H1 (cell line): ENCODE measurements at regions not wholly inside any gene's neighbourhood (a gene's known extent, or its start where the extent isn't known, plus 50 kb on each side); places are given as distances from the start of the nearest gene placed in this dataset.

ENCODE experiments used
- CTCF ChIA-PET: fragments of 300-600 bp; sonication (Branson Sonifier 250); formaldehyde crosslinking; loops from one replicate; lab custom pipeline; 2021; ENCODE audit not compliant: partially characterized antibody; lab: Charles Lee
- POLR2A ChIA-PET: fragments of 300-600 bp; sonication (Branson Sonifier 250); formaldehyde crosslinking; loops from one replicate; lab custom pipeline; 2021; ENCODE audit warnings: inconsistent platforms; ENCODE audit not compliant: partially characterized antibody; lab: Charles Lee
- DNase-seq, 2 experiments: peaks; one replicate each; pipeline versions ENCODE4 v3.0.0 to v3.0.0-alpha.2; 2010 to 2022; ENCODE audit warnings: low spot score in 2 of 2, low read depth in 1 of 2, mixed read lengths in 1 of 2
- FAIRE-seq: peaks from 2 replicates; lab custom pipeline; 2011; peaks lifted over from hg19 to GRCh38; lab: Jason Lieb, UNC
- H2AFZ ChIP-seq: 2 replicates; pipeline ENCODE4 v1.8.1; 2012; ENCODE audit warnings: low read length, inconsistent platforms
- H2AK5ac ChIP-seq: 2 replicates; pipeline ENCODE4 v1.6.1; 2013; ENCODE audit warnings: low read depth, low read length
- H2BK120ac ChIP-seq: replicated peaks from 2 replicates; pipeline ENCODE3; 2013; ENCODE audit warnings: low read depth, low read length, inconsistent platforms
- H2BK12ac ChIP-seq: 2 replicates; pipeline ENCODE4 v1.6.1; 2013; ENCODE audit warnings: low read depth, low read length
- H2BK15ac ChIP-seq: 2 replicates; pipeline ENCODE4 v1.6.1; 2013; ENCODE audit warnings: low read length
- H2BK20ac ChIP-seq: 2 replicates; pipeline ENCODE4 v1.6.1; 2013; ENCODE audit warnings: low read length
- H2BK5ac ChIP-seq: 2 replicates; pipeline ENCODE4 v1.6.1; 2013; ENCODE audit warnings: low read depth, low read length
- H3K14ac ChIP-seq: 2 replicates; pipeline ENCODE4 v1.6.1; 2013; ENCODE audit warnings: inconsistent platforms; ENCODE audit not compliant: insufficient read length
- H3K18ac ChIP-seq: 2 replicates; pipeline ENCODE4 v1.6.1; 2013; ENCODE audit warnings: low read length; ENCODE audit errors: extremely low read depth
- H3K23ac ChIP-seq: 2 replicates; pipeline ENCODE4 v1.6.1; 2013; ENCODE audit warnings: inconsistent platforms; ENCODE audit not compliant: insufficient read length
- H3K23me2 ChIP-seq: 2 replicates; pipeline ENCODE4 v1.6.1; 2013; ENCODE audit warnings: low read depth, low read length
- H3K27ac ChIP-seq: 2 replicates; pipeline ENCODE4 v1.6.1; 2011; ENCODE audit warnings: low read depth, low read length, inconsistent platforms
- H3K27me3 ChIP-seq, 4 experiments: replicated peaks in 1 of 4; 1 replicate in 1 of 4; 2 replicates in 3 of 4; pipeline versions ENCODE4 v1.6.1 to v1.8.1; 2011 to 2013; ENCODE audit warnings: low read length in 3 of 4, mild to moderate bottlenecking in 3 of 4, inconsistent platforms in 2 of 4, mixed read lengths in 2 of 4, moderate library complexity in 1 of 4; ENCODE audit not compliant: control insufficient read depth in 3 of 4, insufficient read depth in 3 of 4; ENCODE audit errors: extremely low read depth in 1 of 4
- H3K36me3 ChIP-seq, 4 experiments: 2 replicates each; pipeline versions ENCODE4 v1.6.1 to v1.8.1; 2011 to 2013; ENCODE audit warnings: mild to moderate bottlenecking in 4 of 4, low read length in 3 of 4, moderate library complexity in 2 of 4, control low read depth in 1 of 4, inconsistent platforms in 1 of 4; ENCODE audit not compliant: insufficient read depth in 4 of 4, control insufficient read depth in 2 of 4
- H3K4ac ChIP-seq: replicated peaks from 2 replicates; pipeline ENCODE3; 2013; ENCODE audit warnings: low read length, low read depth, mixed read lengths, inconsistent platforms; ENCODE audit not compliant: insufficient read length
- H3K4me1 ChIP-seq, 4 experiments: replicated peaks in 1 of 4; 1 replicate in 1 of 4; 2 replicates in 3 of 4; pipeline versions ENCODE4 v1.6.1 to v1.8.1; 2011 to 2013; ENCODE audit warnings: low read length in 3 of 4, inconsistent platforms in 2 of 4, mixed read lengths in 1 of 4; ENCODE audit not compliant: insufficient read depth in 4 of 4, control insufficient read depth in 3 of 4
- H3K4me2 ChIP-seq, 2 experiments: 2 replicates each; pipeline versions ENCODE4 v1.6.1 to v1.8.1; 2011 to 2013; ENCODE audit warnings: low read depth in 2 of 2, low read length in 2 of 2, control low read depth in 1 of 2, inconsistent platforms in 1 of 2, mild to moderate bottlenecking in 1 of 2; ENCODE audit not compliant: insufficient read depth in 1 of 2
- H3K4me3 ChIP-seq, 4 experiments: fragments of 200-600, 300-600 bp in 1 of 4; sonication (generic), shearing (Covaris generic), sonication (Bioruptor Twin) in 1 of 4; 2 replicates each; pipeline versions ENCODE4 v1.5.1 to v1.8.1; 2011 to 2016; ENCODE audit warnings: low read length in 4 of 4, low read depth in 3 of 4, control low read depth in 2 of 4, inconsistent platforms in 2 of 4, mild to moderate bottlenecking in 2 of 4, mixed read lengths in 1 of 4, moderate library complexity in 1 of 4; ENCODE audit not compliant: insufficient read depth in 2 of 4; ENCODE audit errors: extremely low read depth in 1 of 4
- H3K56ac ChIP-seq: replicated peaks from 2 replicates; pipeline ENCODE3; 2013; ENCODE audit warnings: low read depth, mild to moderate bottlenecking, mixed read lengths, low read length, inconsistent platforms; ENCODE audit not compliant: insufficient read length
- H3K79me1 ChIP-seq: 2 replicates; pipeline ENCODE4 v1.6.1; 2013; ENCODE audit warnings: low read depth, low read length, control low read depth
- H3K79me2 ChIP-seq, 2 experiments: 2 replicates each; pipeline versions ENCODE4 v1.6.1 to v1.8.1; 2012 to 2013; ENCODE audit warnings: low read length in 2 of 2, mild to moderate bottlenecking in 2 of 2, inconsistent platforms in 1 of 2; ENCODE audit not compliant: insufficient read depth in 2 of 2, control insufficient read depth in 1 of 2
- H3K9ac ChIP-seq, 4 experiments: replicated peaks in 1 of 4; 1 replicate in 1 of 4; 2 replicates in 3 of 4; pipeline versions ENCODE4 v1.6.1 to v1.8.1; 2011 to 2013; ENCODE audit warnings: low read depth in 3 of 4, low read length in 3 of 4, control low read depth in 2 of 4, mild to moderate bottlenecking in 2 of 4, moderate library complexity in 2 of 4, inconsistent platforms in 1 of 4; ENCODE audit errors: extremely low read depth in 1 of 4
- H3K9me3 ChIP-seq, 2 experiments: 2 replicates each; pipeline versions ENCODE4 v1.6.1 to v1.8.1; 2012 to 2013; ENCODE audit warnings: mild to moderate bottlenecking in 2 of 2, moderate library complexity in 2 of 2, control low read depth in 1 of 2, inconsistent platforms in 1 of 2, low read depth in 1 of 2, low read length in 1 of 2, mixed read lengths in 1 of 2; ENCODE audit not compliant: insufficient read depth in 2 of 2
- H4K20me1 ChIP-seq, 2 experiments: replicated peaks in 1 of 2; 2 replicates each; pipeline versions ENCODE3 to v1.8.1; 2011 to 2013; ENCODE audit warnings: inconsistent platforms in 2 of 2, low read length in 2 of 2, mild to moderate bottlenecking in 1 of 2; ENCODE audit not compliant: insufficient read depth in 2 of 2, control insufficient read depth in 1 of 2
- H4K5ac ChIP-seq: 2 replicates; pipeline ENCODE4 v1.6.1; 2013; ENCODE audit warnings: low read length, low read depth, mixed read lengths, inconsistent platforms; ENCODE audit not compliant: insufficient read length
- H4K8ac ChIP-seq: 2 replicates; pipeline ENCODE4 v1.8.0; 2013; ENCODE audit warnings: mild to moderate bottlenecking, moderate library complexity, low read length, inconsistent platforms; ENCODE audit not compliant: insufficient read depth; ENCODE audit errors: extremely low read depth
- H4K91ac ChIP-seq: replicated peaks from 2 replicates; pipeline ENCODE3; 2013; ENCODE audit warnings: low read length, mixed read lengths, inconsistent platforms; ENCODE audit not compliant: insufficient read length
- BCL11A ChIP-seq, 2 experiments: IDR thresholded peaks; one replicate each; pipeline ENCODE4 v1.6.1; 2011; ENCODE audit warnings: low read depth in 2 of 2, low read length in 2 of 2, mild to moderate bottlenecking in 2 of 2
- CHD1 ChIP-seq: IDR thresholded peaks from 2 replicates; pipeline ENCODE4 v1.6.1; 2012; ENCODE audit warnings: low read depth, low read length, improper control_type of control experiment
- CREB1 ChIP-seq: IDR thresholded peaks from 2 replicates; pipeline ENCODE4 v1.6.1; 2012; ENCODE audit warnings: inconsistent platforms
- FOSL1 ChIP-seq: IDR thresholded peaks from 2 replicates; pipeline ENCODE4 v1.6.1; 2011; ENCODE audit warnings: mild to moderate bottlenecking, low read depth, low read length, moderate library complexity; ENCODE audit not compliant: insufficient read depth
- HDAC2 ChIP-seq, 2 experiments: fragments of 300-600 bp in 1 of 2; sonication (generic) in 1 of 2; IDR thresholded peaks; 2 replicates each; pipeline ENCODE4 v1.6.1; 2011 to 2012; ENCODE audit warnings: low read depth in 2 of 2, low read length in 2 of 2, mild to moderate bottlenecking in 2 of 2, moderate library complexity in 2 of 2, borderline replicate concordance in 1 of 2, inconsistent platforms in 1 of 2
- PHF8 ChIP-seq: fragments of 200-600 bp; sonication (generic); conservative IDR thresholded peaks from 2 replicates; pipeline ENCODE4 v1.7.1; 2012; ENCODE audit warnings: low read depth, mild to moderate bottlenecking, inconsistent platforms, low read length, moderate library complexity
- POLR2AphosphoS5 ChIP-seq: IDR thresholded peaks from 2 replicates; pipeline ENCODE4 v1.6.1; 2011; ENCODE audit warnings: low read depth, low read length
- RFX5 ChIP-seq: IDR thresholded peaks from 2 replicates; pipeline ENCODE4 v1.6.1; 2011; ENCODE audit warnings: low read depth, low read length, improper control_type of control experiment, borderline replicate concordance
- RXRA ChIP-seq: IDR thresholded peaks from 2 replicates; pipeline ENCODE4 v1.6.1; 2011; ENCODE audit warnings: low read depth, mild to moderate bottlenecking, low read length, moderate library complexity; ENCODE audit not compliant: insufficient read depth
- SUZ12 ChIP-seq: fragments of 200-600 bp; sonication (generic); IDR thresholded peaks from 2 replicates; pipeline ENCODE4 v1.6.1; 2012; ENCODE audit warnings: mild to moderate bottlenecking, inconsistent platforms, low read length, moderate library complexity, mixed read lengths
- TEAD4 ChIP-seq: IDR thresholded peaks from 2 replicates; pipeline ENCODE4 v1.6.1; 2012; ENCODE audit warnings: low read depth, low read length, inconsistent platforms, mixed read lengths
- USF2 ChIP-seq: IDR thresholded peaks from 2 replicates; pipeline ENCODE4 v1.6.1; 2011; ENCODE audit warnings: low read length, improper control_type of control experiment
- ZNF274 ChIP-seq: IDR thresholded peaks from 2 replicates; pipeline ENCODE4 v1.7.0; 2012; ENCODE audit warnings: low read length, borderline replicate concordance; ENCODE audit errors: extremely low read depth
- WGBS, 2 experiments: shearing (Covaris generic) in 1 of 2; methylation state at CpG; one replicate each; pipeline versions ENCODE4 v1.1.6 to v1.1.7; 2013 to 2015; ENCODE audit warnings: low lambda C conversion rate in 2 of 2, mixed read lengths in 2 of 2, inconsistent platforms in 1 of 2, low coverage in 1 of 2, missing lambda C conversion rate in 1 of 2; ENCODE audit not compliant: insufficient replicate concordance in 2 of 2, insufficient coverage in 1 of 2, insufficient read length in 1 of 2; ENCODE audit errors: extremely low coverage in 1 of 2, missing lambda C conversion rate in 1 of 2; 5-methylcytosine and 5-hydroxymethylcytosine counted together

- H2BK15ac ChIP-seq, result no peak overlapping the region; the same call in 1 of the 2 replicates
- H3K56ac ChIP-seq, result no peak overlapping the region
- CTCF ChIA-PET, result interaction anchor here (1.1 to 1.3 kb wide), 2 partner anchors 21 to 36 kb away, joined by 3 to 4 read pairs; no protein-coding TSS in a partner anchor
- POLR2A ChIA-PET, result interaction anchor here (1.2 kb wide), 1 partner anchor 10 kb away, joined by 5 read pairs; no protein-coding TSS in a partner anchor
- H2BK120ac ChIP-seq, result no peak overlapping the region
- H2AFZ ChIP-seq, result no peak overlapping the region
- H3K18ac ChIP-seq, result peak overlapping the region; percentile 51; the same call in 1 of the 2 replicates
- H4K91ac ChIP-seq, result no peak overlapping the region
- peaks cover 0 to 21% (median 6%) of the 10 kb centered on the region in 4 experiments; a peak in 4 of 7 replicates for H3K4me1 ChIP-seq
- H2AK5ac ChIP-seq, result 0 out of 2 replicates have a peak overlapping the region, but pooled peaks have one; percentile 67
- no peak overlapping the region for H3K4me2 ChIP-seq
- no peaks in the 10 kb centered on the region for H4K20me1 ChIP-seq
- peaks cover 0 to 2% (median 0%) of the 10 kb centered on the region in 4 experiments; a peak in 2 of 7 replicates for H3K27me3 ChIP-seq
- DNase-seq (no peak), FAIRE-seq (no peak)
- H3K9me3 ChIP-seq, result no peaks in the 10 kb centered on the region
- 81% methylated on average over 14 of the region's 14 CpGs; no CpG with 5 or more reads in 1 of the 2 experiments for WGBS, 2 experiments
- H3K23ac ChIP-seq, result no peak overlapping the region
- H2BK20ac ChIP-seq, result no peak overlapping the region
- H4K5ac ChIP-seq, result no peak overlapping the region
- H3K36me3 ChIP-seq, result no peaks in the 10 kb centered on the region
- H3K79me2 ChIP-seq, result no peaks in the 10 kb centered on the region
- H3K4me3 ChIP-seq, result no peak overlapping the region
- H2BK5ac ChIP-seq, result no peak overlapping the region
- H3K27ac ChIP-seq, result no peak overlapping the region
- H3K79me1 ChIP-seq, result no peaks in the 10 kb centered on the region
- H3K4ac ChIP-seq, result no peak overlapping the region
- peaks cover 10% of the 10 kb centered on the region; the same call in 1 of the 2 replicates for H3K23me2 ChIP-seq
- no peak overlapping the region for H3K14ac ChIP-seq
- no peak overlapping the region for H3K9ac ChIP-seq
- peak overlapping the region; percentile 63; the same call in 1 of the 2 replicates for H2BK12ac ChIP-seq
- H4K8ac ChIP-seq, result no peak overlapping the region
- TF ChIP-seq POLR2AphosphoS5 (no peak), CREB1 (no peak), FOSL1 (no peak), ZNF274 (no peak), SUZ12 (no peak), USF2 (no peak), TEAD4 (no peak), RFX5 (no peak), CHD1 (no peak), BCL11A (IDR thresholded peaks at IDR 0.05; ENCODE audit: low read depth in 2 of 2, low read length in 2 of 2) (no peak), HDAC2 (IDR thresholded peaks at IDR 0.05; ENCODE audit: borderline replicate concordance in 1 of 2, low read depth in 2 of 2, low read length in 2 of 2) (no peak), RXRA (no peak), PHF8 (no peak)
These were observed 1468.1 kb downstream of the BRD1 start for GRCh38 chr22:48359613-48359965.
